DND-41 (cell line): ENCODE measurements at regions not wholly inside any gene's neighbourhood (a gene's known extent, or its start where the extent isn't known, plus 50 kb on each side); places are given as distances from the start of the nearest gene placed in this dataset.

Experiments
- ATAC-seq: fragments of 200-7000 bp; cut with Tn5 transposase; 3 replicates; pipeline ENCODE4 v1.9.1; 2021; ENCODE audit warnings: low read depth; ENCODE audit not compliant: insufficient read depth
- DNase-seq: peaks from one replicate; pipeline ENCODE4 v3.0.0-alpha.2; 2020
- H2AFZ ChIP-seq: 2 replicates; pipeline ENCODE4 v1.6.0; 2012; ENCODE audit warnings: low read depth, low read length
- H3K27ac ChIP-seq: 2 replicates; pipeline ENCODE4 v1.5.1; 2012; ENCODE audit warnings: low read length, inconsistent platforms
- H3K27me3 ChIP-seq: fragments of 200-600 bp; sonication (generic); 2 replicates; pipeline ENCODE4 v1.6.0; 2012; ENCODE audit warnings: low read length, mild to moderate bottlenecking, inconsistent platforms; ENCODE audit not compliant: insufficient read depth, poor library complexity
- H3K36me3 ChIP-seq: 2 replicates; pipeline ENCODE4 v1.5.1; 2012; ENCODE audit warnings: low read length, inconsistent platforms; ENCODE audit not compliant: insufficient read depth
- H3K4me1 ChIP-seq: 2 replicates; pipeline ENCODE4 v1.5.1; 2012; ENCODE audit warnings: mild to moderate bottlenecking, low read length; ENCODE audit not compliant: insufficient read depth
- H3K4me2 ChIP-seq: 2 replicates; pipeline ENCODE4 v1.6.0; 2012; ENCODE audit warnings: mild to moderate bottlenecking, moderate library complexity, low read length, inconsistent platforms; ENCODE audit not compliant: insufficient read depth
- H3K4me3 ChIP-seq, 2 experiments: fragments of 200-600 bp in 1 of 2; shearing (Covaris generic) in 1 of 2; 2 replicates each; pipeline ENCODE4 v1.5.1; 2012 to 2016; ENCODE audit warnings: inconsistent platforms in 2 of 2, low read length in 2 of 2, mild to moderate bottlenecking in 2 of 2, low read depth in 1 of 2, moderate library complexity in 1 of 2
- H3K79me2 ChIP-seq: 2 replicates; pipeline ENCODE4 v1.6.0; 2012; ENCODE audit warnings: low read length, inconsistent platforms; ENCODE audit not compliant: insufficient read depth
- H3K9ac ChIP-seq: 2 replicates; pipeline ENCODE4 v1.6.0; 2012; ENCODE audit warnings: low read depth, mild to moderate bottlenecking, inconsistent platforms, low read length, moderate library complexity
- H3K9me3 ChIP-seq: 2 replicates; pipeline ENCODE4 v1.5.1; 2012; ENCODE audit warnings: low read length, moderate library complexity, mild to moderate bottlenecking, inconsistent platforms; ENCODE audit not compliant: insufficient read depth, severe bottlenecking
- H4K20me1 ChIP-seq: 2 replicates; pipeline ENCODE4 v1.6.0; 2012; ENCODE audit warnings: low read length; ENCODE audit not compliant: insufficient read depth
- CTCF ChIP-seq: IDR thresholded peaks from 2 replicates; pipeline ENCODE4 v1.5.1; 2012; ENCODE audit warnings: borderline replicate concordance, low read length, moderate library complexity, mild to moderate bottlenecking; ENCODE audit not compliant: poor library complexity, severe bottlenecking; ENCODE audit errors: extremely low read depth
- EZH2 ChIP-seq: IDR thresholded peaks from 3 replicates; pipeline ENCODE4 v1.6.1; 2012; ENCODE audit warnings: borderline replicate concordance, low read depth, mild to moderate bottlenecking, moderate library complexity, low read length, inconsistent platforms; ENCODE audit not compliant: severe bottlenecking

GRCh38 chr6:156464100-156464878 is 312.9 kb upstream of the ARID1B start:
- no peaks in the 10 kb centered on the region for H3K79me2 ChIP-seq
- ATAC-seq (no peak), DNase-seq (no peak)
- H3K9ac ChIP-seq = no peak overlapping the region
- H3K4me1 ChIP-seq = no peaks in the 10 kb centered on the region
- H3K4me3 ChIP-seq = no peak overlapping the region
- H3K27me3 ChIP-seq = no peaks in the 10 kb centered on the region
- no peaks in the 10 kb centered on the region for H4K20me1 ChIP-seq
- H3K36me3 ChIP-seq = no peaks in the 10 kb centered on the region
- TF ChIP-seq EZH2 (no peak), CTCF (no peak)
- H2AFZ ChIP-seq = no peak overlapping the region
- H3K9me3 ChIP-seq = no peaks in the 10 kb centered on the region
- no peak overlapping the region for H3K27ac ChIP-seq
- H3K4me2 ChIP-seq = no peak overlapping the region

DNA sequence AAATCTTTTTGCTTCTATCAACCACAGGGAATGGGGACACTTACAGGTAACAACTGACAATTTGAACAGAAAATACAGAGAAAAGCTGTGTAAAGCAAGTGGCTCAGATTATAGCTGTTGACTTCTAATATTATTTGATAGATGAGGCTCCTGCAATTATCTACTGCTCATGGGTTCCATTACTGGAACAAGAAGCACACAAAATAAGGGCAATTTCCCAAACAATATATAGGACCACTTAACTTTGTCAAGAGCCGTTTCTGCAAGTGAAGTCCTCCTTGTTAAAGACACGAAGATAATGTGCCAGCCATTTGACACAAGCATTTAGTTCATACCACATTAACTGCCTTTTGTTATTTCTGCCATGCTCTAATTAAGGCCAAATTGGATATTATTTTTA is 315.5 kb upstream of the ARID1B start:
- Histone ChIP-seq H3K79me2 (no peaks in the 10 kb centered on the region), H3K27me3 (no peaks in the 10 kb centered on the region), H2AFZ (no peak overlapping the region), H3K4me1 (no peaks in the 10 kb centered on the region), H3K9ac (no peak overlapping the region), H3K9me3 (no peaks in the 10 kb centered on the region), H3K4me2 (no peak overlapping the region), H3K4me3 (no peak overlapping the region), H3K27ac (no peak overlapping the region), H4K20me1 (no peaks in the 10 kb centered on the region), H3K36me3 (no peaks in the 10 kb centered on the region)
- DNase-seq = no peak
- no peak for ATAC-seq
- TF ChIP-seq CTCF = no peak
- no peak for TF ChIP-seq EZH2

DNA sequence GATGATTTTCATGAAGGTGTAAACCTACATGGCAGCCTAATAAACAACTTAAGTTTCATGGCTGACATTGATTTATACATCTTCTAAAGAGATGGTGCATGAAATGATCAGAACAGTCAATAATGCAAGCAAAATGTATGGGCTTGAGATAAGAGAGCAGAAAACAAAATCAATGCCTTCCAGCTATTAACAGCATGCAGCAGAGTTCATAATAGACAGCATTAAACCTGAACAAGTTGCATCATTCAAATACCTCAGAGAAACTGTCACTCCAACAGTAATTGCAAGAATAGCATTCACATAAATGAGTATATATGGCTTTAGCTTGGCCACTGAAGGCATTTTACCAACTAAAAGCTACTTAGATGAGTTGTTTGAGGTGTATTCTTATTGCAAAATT is 319.6 kb upstream of the ARID1B start:
- no peaks in the 10 kb centered on the region for H3K36me3 ChIP-seq
- no peak overlapping the region for H3K4me2 ChIP-seq
- H3K27ac ChIP-seq = no peak overlapping the region
- no peak overlapping the region for H2AFZ ChIP-seq
- TF ChIP-seq EZH2 (no peak), CTCF (no peak)
- H3K27me3 ChIP-seq = no peaks in the 10 kb centered on the region
- no peak for ATAC-seq
- no peaks in the 10 kb centered on the region for H4K20me1 ChIP-seq
- H3K9me3 ChIP-seq = no peaks in the 10 kb centered on the region
- H3K4me1 ChIP-seq = no peaks in the 10 kb centered on the region
- no peak overlapping the region for H3K9ac ChIP-seq
- no peaks in the 10 kb centered on the region for H3K79me2 ChIP-seq
- H3K4me3 ChIP-seq = no peak overlapping the region
- no peak for DNase-seq

DNA sequence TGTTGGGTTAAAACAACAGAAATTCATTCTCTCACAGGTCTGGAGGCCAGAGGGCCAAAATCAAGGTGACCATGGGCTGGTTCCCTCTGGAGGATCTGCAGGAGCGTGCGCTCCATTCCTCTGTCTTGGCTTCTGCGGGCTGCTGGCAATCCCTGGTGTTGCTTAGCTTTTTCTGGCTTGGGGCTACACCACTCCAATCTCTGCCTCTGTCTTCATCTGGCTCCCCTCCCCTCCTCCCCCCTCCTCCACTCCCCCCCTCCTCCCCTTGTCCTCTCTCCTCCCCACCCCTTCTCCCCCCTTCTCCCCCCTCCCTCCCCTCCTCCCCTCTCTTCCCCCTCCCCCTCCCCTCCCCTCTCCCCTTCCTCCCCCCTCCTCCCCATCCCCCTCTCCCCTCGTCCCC is 321.3 kb upstream of the ARID1B start:
- TF ChIP-seq EZH2 (no peak), CTCF (no peak)
- DNase-seq = no peak
- H2AFZ ChIP-seq = no peak overlapping the region
- no peaks in the 10 kb centered on the region for H3K9me3 ChIP-seq
- no peaks in the 10 kb centered on the region for H4K20me1 ChIP-seq
- H3K27me3 ChIP-seq = no peaks in the 10 kb centered on the region
- H3K9ac ChIP-seq = no peak overlapping the region
- H3K27ac ChIP-seq = no peak overlapping the region
- H3K4me1 ChIP-seq = no peaks in the 10 kb centered on the region
- H3K36me3 ChIP-seq = no peaks in the 10 kb centered on the region
- H3K4me2 ChIP-seq = no peak overlapping the region
- ATAC-seq = no peak
- H3K79me2 ChIP-seq = no peaks in the 10 kb centered on the region
- H3K4me3 ChIP-seq = no peak overlapping the region
